ENCODE measurements at regions not wholly inside any gene's neighbourhood (a gene's known extent, or its start where the extent isn't known, plus 50 kb on each side); places are given as distances from the start of the nearest gene placed in this dataset.

DNA sequence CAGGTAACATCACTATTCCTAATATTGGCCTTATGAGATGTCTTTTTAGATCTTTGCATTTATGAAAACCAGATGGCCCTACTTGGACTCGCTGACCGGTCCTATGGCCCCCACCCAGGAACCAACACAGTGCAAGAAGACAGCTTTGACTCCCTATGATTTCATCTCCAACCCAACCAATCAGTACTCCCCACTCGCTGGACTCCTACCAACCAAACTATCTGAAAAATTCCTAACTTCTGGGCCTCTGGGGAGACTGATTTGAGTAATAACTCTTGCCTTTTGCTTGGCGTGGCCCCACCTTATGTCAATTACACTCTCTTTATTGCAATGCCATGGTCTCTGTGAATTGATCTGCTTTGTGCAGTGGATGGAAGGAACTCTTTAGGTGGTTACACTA is 828.9 kb downstream of the CDH11 start:
- no peaks in the 10 kb centered on the region for H3K27me3 ChIP-seq
- no peaks in the 10 kb centered on the region for H3K4me1 ChIP-seq
- DNase-seq (no peak), ATAC-seq (no peak), FAIRE-seq (no peak)
- TF ChIP-seq, protein P1, sequence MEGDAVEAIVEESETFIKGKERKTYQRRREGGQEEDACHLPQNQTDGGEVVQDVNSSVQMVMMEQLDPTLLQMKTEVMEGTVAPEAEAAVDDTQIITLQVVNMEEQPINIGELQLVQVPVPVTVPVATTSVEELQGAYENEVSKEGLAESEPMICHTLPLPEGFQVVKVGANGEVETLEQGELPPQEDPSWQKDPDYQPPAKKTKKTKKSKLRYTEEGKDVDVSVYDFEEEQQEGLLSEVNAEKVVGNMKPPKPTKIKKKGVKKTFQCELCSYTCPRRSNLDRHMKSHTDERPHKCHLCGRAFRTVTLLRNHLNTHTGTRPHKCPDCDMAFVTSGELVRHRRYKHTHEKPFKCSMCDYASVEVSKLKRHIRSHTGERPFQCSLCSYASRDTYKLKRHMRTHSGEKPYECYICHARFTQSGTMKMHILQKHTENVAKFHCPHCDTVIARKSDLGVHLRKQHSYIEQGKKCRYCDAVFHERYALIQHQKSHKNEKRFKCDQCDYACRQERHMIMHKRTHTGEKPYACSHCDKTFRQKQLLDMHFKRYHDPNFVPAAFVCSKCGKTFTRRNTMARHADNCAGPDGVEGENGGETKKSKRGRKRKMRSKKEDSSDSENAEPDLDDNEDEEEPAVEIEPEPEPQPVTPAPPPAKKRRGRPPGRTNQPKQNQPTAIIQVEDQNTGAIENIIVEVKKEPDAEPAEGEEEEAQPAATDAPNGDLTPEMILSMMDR (IDR thresholded peaks at IDR 0.05): no peak
- no peak overlapping the region for H3K27ac ChIP-seq
- H3K36me3 ChIP-seq: no peaks in the 10 kb centered on the region
- no peak overlapping the region for H3K4me3 ChIP-seq
- 84 to 85% methylated on average over 4 of the region's 4 CpGs for WGBS, 2 donors
- H3K9me3 ChIP-seq: no peaks in the 10 kb centered on the region
- intact Hi-C loops (cut with DNase I): no loop called here

DNA sequence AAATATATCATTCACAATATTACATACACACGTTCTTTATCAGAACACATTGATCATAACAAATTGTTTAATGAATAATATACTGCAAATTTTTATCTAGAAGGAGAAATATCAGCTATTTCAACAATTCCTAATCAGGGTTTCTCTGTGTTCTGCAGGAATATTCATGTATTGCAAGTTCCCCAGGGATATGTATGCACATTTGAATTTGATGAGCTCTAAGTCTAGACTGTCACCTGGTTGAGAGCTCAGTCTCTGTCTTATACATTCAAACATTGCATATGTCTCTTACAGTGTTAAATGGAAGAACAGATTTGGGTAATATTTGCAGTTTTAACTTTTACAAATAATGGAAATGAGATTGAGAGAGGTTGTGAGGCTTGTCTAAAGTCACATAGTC is 829.7 kb downstream of the CDH11 start:
- no peaks in the 10 kb centered on the region for H3K36me3 ChIP-seq
- H3K9me3 ChIP-seq: no peaks in the 10 kb centered on the region
- 27 to 37% methylated on average over 1 of the region's 1 CpG for WGBS, 2 donors
- no peak for ATAC-seq
- H3K4me1 ChIP-seq: no peaks in the 10 kb centered on the region
- no peak overlapping the region for H3K27ac ChIP-seq
- no peak for DNase-seq
- no peak overlapping the region for H3K4me3 ChIP-seq
- FAIRE-seq: no peak
- intact Hi-C loops (cut with DNase I): no loop called here
- H3K27me3 ChIP-seq: no peaks in the 10 kb centered on the region
- TF ChIP-seq, protein P1 (IDR thresholded peaks at IDR 0.05): no peak

DNA sequence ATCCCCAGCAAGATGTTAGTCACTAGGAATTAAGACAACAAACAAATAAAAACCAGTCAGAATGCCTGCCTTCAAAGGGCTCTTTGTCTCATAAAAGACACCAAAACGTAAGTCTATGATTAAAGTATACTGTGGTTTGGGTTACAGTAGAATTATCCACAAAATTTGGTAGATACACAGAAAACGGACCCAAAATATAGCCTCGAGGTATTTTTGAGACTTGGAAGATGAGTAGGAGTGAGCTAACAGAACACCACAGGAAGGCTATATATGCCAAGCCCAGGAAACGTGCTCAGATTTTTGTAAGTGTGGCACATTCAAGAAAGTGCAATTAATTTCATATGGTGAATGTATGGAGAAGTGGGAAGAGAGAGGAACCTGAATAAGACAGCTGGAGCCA is 831.4 kb downstream of the CDH11 start:
- ATAC-seq: no peak
- DNase-seq: no peak
- WGBS, 2 donors: 53 to 62% methylated on average over 4 of the region's 4 CpGs
- intact Hi-C loops (cut with DNase I): no loop called here
- H3K9me3 ChIP-seq: no peaks in the 10 kb centered on the region
- TF ChIP-seq, protein P1 (IDR thresholded peaks at IDR 0.05): no peak
- H3K27me3 ChIP-seq: no peaks in the 10 kb centered on the region
- H3K27ac ChIP-seq: no peak overlapping the region
- H3K4me3 ChIP-seq: no peak overlapping the region
- no peak for FAIRE-seq
- H3K36me3 ChIP-seq: no peaks in the 10 kb centered on the region
- H3K4me1 ChIP-seq: no peaks in the 10 kb centered on the region

DNA sequence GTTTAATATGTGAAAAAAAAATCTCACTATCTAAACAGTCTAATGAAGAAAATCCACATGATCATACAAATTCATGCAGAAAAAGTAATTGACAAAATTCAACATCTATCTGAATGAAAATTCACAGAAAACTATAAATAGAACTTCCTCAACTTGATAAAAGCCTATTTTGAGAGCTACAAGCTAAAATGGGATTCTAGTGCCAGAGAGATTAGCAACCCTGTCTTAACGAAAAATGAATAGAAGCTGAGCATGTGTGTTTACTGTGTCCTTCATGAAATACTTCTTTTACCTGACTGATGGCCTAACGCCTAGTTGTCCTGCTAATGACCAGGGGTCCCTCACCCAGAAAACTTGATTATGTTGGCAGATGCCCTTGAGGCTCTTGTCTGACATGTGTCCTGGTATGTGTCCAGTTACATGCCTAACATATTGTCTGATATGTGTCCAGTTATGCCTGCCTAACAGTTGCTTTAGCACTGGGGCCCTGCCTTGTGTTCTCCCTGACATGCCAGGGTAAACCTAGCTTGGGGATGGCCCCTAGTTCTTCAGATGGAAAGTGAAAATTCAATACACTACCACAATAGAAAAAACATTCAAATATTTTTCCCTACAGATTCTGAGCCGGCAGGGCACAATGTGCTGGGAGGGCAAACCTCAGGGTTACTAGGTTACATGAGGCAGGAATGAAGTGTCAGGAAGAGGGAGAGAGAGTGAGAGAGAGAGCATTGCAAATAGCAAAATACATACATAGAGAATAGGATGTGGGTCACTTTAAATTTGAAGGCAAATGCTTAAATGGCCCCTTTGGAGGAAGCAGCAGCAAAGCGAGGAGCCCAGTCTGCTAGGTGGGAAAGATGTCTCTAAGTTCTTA is 834.0 kb downstream of the CDH11 start:
- intact Hi-C loops (cut with DNase I): no loop called here
- TF ChIP-seq, protein P1 (IDR thresholded peaks at IDR 0.05): no peak
- H3K9me3 ChIP-seq: no peaks in the 10 kb centered on the region
- H3K36me3 ChIP-seq: no peaks in the 10 kb centered on the region
- peak in 2 of 4 donors; percentile 32 to 60 for ATAC-seq
- WGBS, 2 donors: 48% methylated on average over 4 of the region's 4 CpGs
- no peaks in the 10 kb centered on the region for H3K27me3 ChIP-seq
- no peak overlapping the region for H3K27ac ChIP-seq
- no peak for FAIRE-seq
- H3K4me1 ChIP-seq: no peaks in the 10 kb centered on the region
- DNase-seq: no peak
- H3K4me3 ChIP-seq: no peak overlapping the region

DNA sequence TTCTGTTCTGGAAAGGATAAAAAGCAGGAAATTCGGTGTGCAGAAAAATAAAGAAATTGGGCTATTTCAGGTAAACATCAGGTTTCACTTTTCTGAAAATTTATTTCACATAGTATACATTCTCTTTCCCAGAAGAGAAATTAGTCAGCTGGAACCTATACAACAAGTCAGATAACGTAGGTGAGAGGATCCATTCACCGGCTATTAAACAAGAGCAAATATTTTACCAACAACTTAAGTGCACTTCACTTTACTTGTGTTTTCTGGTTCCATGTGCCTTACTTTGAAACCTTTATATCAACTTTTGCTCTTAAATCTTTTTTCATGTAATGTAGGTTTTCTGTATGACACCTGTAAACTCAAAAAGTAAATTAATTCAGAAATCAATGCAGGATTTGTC is 839.7 kb downstream of the CDH11 start:
- DNase-seq: no peak

More for the DNA sequence above, 839.7 kb downstream of the CDH11 start:
- WGBS, 2 donors: 46 to 48% methylated on average over 3 of the region's 3 CpGs
- FAIRE-seq (no peak), ATAC-seq (no peak)
- H3K36me3 ChIP-seq: no peaks in the 10 kb centered on the region
- TF ChIP-seq, protein P1 (IDR thresholded peaks at IDR 0.05): no peak
- no peaks in the 10 kb centered on the region for H3K4me1 ChIP-seq
- no peaks in the 10 kb centered on the region for H3K9me3 ChIP-seq
- no peak overlapping the region for H3K4me3 ChIP-seq
- no peak overlapping the region for H3K27ac ChIP-seq
- H3K27me3 ChIP-seq: no peaks in the 10 kb centered on the region
- intact Hi-C loops (cut with DNase I): no loop called here

All from pancreas (tissue), 10 donors.